Lower lobe of right lung (tissue), 2 donors: ENCODE measurements at regions not wholly inside any gene's neighbourhood (a gene's known extent, or its start where the extent isn't known, plus 50 kb on each side); places are given as distances from the start of the nearest gene placed in this dataset.

ENCODE experiments used
- ATAC-seq, 2 donors: fragments of 200-7000 bp; cut with Tn5 transposase; one replicate each; pipeline ENCODE4 v1.9.1; 2020 to 2022; ENCODE audit warnings: mild to moderate bottlenecking in 2 of 2, moderate library complexity in 2 of 2
- DNase-seq: peaks from one replicate; pipeline ENCODE4 v3.0.0-alpha.2; 2020
- H3K27ac ChIP-seq: fragments of 200-600 bp; one replicate; pipeline ENCODE4 v1.8.0; 2022
- H3K27me3 ChIP-seq: fragments of 200-600 bp; one replicate; pipeline ENCODE4 v1.8.0; 2022; ENCODE audit warnings: low read depth
- H3K36me3 ChIP-seq: fragments of 200-600 bp; one replicate; pipeline ENCODE4 v1.8.0; 2022; ENCODE audit warnings: mild to moderate bottlenecking
- H3K4me1 ChIP-seq: fragments of 200-600 bp; one replicate; pipeline ENCODE4 v1.8.0; 2022
- H3K4me3 ChIP-seq: fragments of 200-600 bp; one replicate; pipeline ENCODE4 v1.8.0; 2022; ENCODE audit warnings: mild to moderate bottlenecking
- H3K9me3 ChIP-seq: fragments of 200-600 bp; one replicate; pipeline ENCODE4 v1.8.0; 2022
- CTCF ChIP-seq: fragments of 200-600 bp; IDR thresholded peaks from one replicate; pipeline ENCODE4 v1.8.0; 2022; ENCODE audit warnings: antibody characterized with exemption, mild to moderate bottlenecking
- intact Hi-C: fragments of 100-400 bp; cut with DNase I; formaldehyde crosslinking; loops from one replicate; pipeline ENCODE4 v1.11.0; 2022
- donor health status: DM: no; HTN: yes; CAD: no; lungs with severe emphysema.

GRCh38 chr2:8268172-8268783 is 413.6 kb upstream of the ID2 start:
- no peaks in the 10 kb centered on the region for H3K4me1 ChIP-seq
- H3K9me3 ChIP-seq = no peaks in the 10 kb centered on the region
- no peak overlapping the region for H3K4me3 ChIP-seq
- H3K27ac ChIP-seq = no peak overlapping the region
- intact Hi-C loops = no loop called here
- DNase-seq (no peak), ATAC-seq (no peak)
- TF ChIP-seq CTCF = no peak
- no peaks in the 10 kb centered on the region for H3K27me3 ChIP-seq
- no peaks in the 10 kb centered on the region for H3K36me3 ChIP-seq

DNA sequence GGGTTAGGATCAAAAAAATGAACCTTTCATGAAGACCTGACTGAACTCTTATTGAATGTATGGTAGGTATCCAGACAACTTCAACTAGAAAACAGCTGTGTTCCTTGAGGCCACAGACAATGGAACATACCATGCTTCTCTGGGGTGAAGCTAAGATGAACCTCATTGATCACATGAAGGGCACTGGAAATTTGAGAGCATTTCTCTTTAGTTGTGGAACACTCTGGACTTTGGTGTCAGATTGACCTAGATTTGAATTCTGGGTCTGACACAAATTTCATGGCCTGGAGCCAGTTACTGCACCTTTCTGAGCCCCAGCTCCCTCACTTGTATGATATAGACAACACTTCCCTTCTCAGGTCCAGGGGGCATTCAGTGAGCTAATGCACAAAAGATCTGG is 411.2 kb upstream of the ID2 start:
- DNase-seq (no peak), ATAC-seq (no peak)
- Histone ChIP-seq H3K27ac (no peak overlapping the region), H3K4me3 (no peak overlapping the region), H3K9me3 (no peaks in the 10 kb centered on the region), H3K27me3 (no peaks in the 10 kb centered on the region), H3K36me3 (no peaks in the 10 kb centered on the region), H3K4me1 (no peaks in the 10 kb centered on the region)
- no peak for TF ChIP-seq CTCF
- intact Hi-C loops = no loop called here

DNA sequence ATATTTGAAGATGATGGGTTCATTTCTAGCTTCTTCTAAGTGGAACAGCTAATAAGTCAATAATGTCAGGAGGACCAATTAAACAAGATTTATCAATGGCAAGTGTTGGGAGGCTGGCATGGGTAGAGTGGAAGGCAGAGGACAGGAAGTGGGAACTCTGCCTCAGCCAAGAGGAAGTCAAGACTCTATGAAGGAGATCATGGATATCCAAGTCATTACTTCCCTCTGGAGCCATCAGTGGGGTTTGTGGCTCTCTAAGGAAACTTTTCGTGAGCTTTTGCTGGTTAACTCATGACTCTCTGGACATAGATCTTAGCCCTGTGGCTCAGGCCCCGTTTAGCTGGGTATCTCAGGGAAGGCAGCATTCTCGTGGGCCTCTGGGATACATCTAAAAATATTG is 410.4 kb upstream of the ID2 start:
- intact Hi-C loops = no loop called here
- Histone ChIP-seq H3K27ac (no peak overlapping the region), H3K4me1 (no peaks in the 10 kb centered on the region), H3K9me3 (no peaks in the 10 kb centered on the region), H3K4me3 (no peak overlapping the region), H3K27me3 (no peaks in the 10 kb centered on the region), H3K36me3 (no peaks in the 10 kb centered on the region)
- no peak for TF ChIP-seq CTCF
- ATAC-seq (no peak), DNase-seq (no peak)

- no peaks in the 10 kb centered on the region for H3K27me3 ChIP-seq
- no peak overlapping the region for H3K27ac ChIP-seq
- no peaks in the 10 kb centered on the region for H3K36me3 ChIP-seq
- no peak for ATAC-seq
- H3K4me1 ChIP-seq = no peaks in the 10 kb centered on the region
- H3K9me3 ChIP-seq = no peaks in the 10 kb centered on the region
- intact Hi-C loops = no loop called here
- DNase-seq = no peak
- H3K4me3 ChIP-seq = no peak overlapping the region
- no peak for TF ChIP-seq CTCF
Measured at GRCh38 chr2:8276026-8276425, 405.8 kb upstream of the ID2 start.

GRCh38 chr2:8277921-8278571 is 403.8 kb upstream of the ID2 start:
- H3K36me3 ChIP-seq = no peaks in the 10 kb centered on the region
- ATAC-seq (peak in 1 of 2 donors; percentile 37), DNase-seq (no peak)
- no peaks in the 10 kb centered on the region for H3K27me3 ChIP-seq
- intact Hi-C loops = no loop called here
- H3K4me1 ChIP-seq = no peaks in the 10 kb centered on the region
- no peak for TF ChIP-seq CTCF
- no peaks in the 10 kb centered on the region for H3K9me3 ChIP-seq
- H3K27ac ChIP-seq = no peak overlapping the region
- no peak overlapping the region for H3K4me3 ChIP-seq
